ENCODE measurements at regions not wholly inside any gene's neighbourhood (a gene's known extent, or its start where the extent isn't known, plus 50 kb on each side); places are given as distances from the start of the nearest gene placed in this dataset.

DNA sequence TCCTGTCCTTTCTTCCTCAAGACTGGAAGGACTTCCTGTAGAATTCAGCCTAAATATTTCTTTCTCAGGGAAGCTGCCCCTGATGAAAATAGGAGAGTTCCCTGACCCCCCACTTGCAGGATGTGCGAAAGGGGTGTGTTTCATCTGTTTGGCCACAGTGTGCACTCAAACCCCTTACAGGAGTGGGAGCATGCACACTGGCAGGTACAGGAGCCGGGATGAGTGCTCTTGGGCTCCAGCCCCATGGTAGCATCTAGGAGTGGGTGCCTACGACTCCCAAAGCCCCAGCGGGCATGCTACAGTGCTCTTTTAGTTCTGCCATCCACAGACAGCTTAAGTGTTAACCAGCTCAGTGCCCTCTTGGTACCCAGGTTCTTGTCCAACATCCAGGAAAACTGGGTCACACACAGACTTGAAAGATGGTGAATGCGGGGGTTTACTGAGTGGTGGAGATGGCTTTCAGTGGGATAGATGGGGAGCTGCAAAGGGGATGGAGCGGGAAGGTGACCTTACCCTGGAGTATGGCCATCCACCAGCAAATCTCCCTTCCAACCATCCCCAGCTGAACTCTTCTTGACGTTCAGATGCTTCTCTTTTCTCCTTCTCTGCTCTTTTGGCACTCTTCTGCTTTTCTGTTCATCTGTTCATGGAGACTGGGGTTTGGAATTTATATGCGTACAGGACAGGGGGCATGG lies 295.0 kb upstream of the NCKAP5 start:
- no peak for DNase-seq
- Histone ChIP-seq H3K4me3 (ENCODE audit: low read length in 3 of 3) (no peak overlapping the region), H3K9me3 (ENCODE audit: control insufficient read depth in 2 of 3, insufficient read depth in 1 of 3, low read length in 3 of 3) (no peaks in the 10 kb centered on the region), H3K9ac (ENCODE audit: low read length in 3 of 3) (no peak overlapping the region), H3K27ac (ENCODE audit: low read depth in 2 of 2, low read length in 2 of 2) (no peak overlapping the region), H3K36me3 (ENCODE audit: control insufficient read depth in 2 of 3, insufficient read depth in 3 of 3, low read length in 3 of 3) (no peaks in the 10 kb centered on the region), H3K4me1 (ENCODE audit: control insufficient read depth in 2 of 3, insufficient read depth in 2 of 3, low read depth in 1 of 3, low read length in 3 of 3) (no peaks in the 10 kb centered on the region), H3K27me3 (ENCODE audit: control insufficient read depth, insufficient read depth, low read length) (no peaks in the 10 kb centered on the region)
- FAIRE-seq: no peak
- intact Hi-C loops (cut with DNase I): no loop called here
- no peak for TF ChIP-seq CTCF (IDR thresholded peaks at IDR 0.05; ENCODE audit: borderline replicate concordance, extremely low read depth, insufficient read depth)

- no peak for TF ChIP-seq CTCF (IDR thresholded peaks at IDR 0.05; ENCODE audit: borderline replicate concordance, extremely low read depth, insufficient read depth)
- Histone ChIP-seq H3K4me1 (ENCODE audit: control insufficient read depth in 2 of 3, insufficient read depth in 2 of 3, low read depth in 1 of 3, low read length in 3 of 3) (no peaks in the 10 kb centered on the region), H3K9me3 (ENCODE audit: control insufficient read depth in 2 of 3, insufficient read depth in 1 of 3, low read length in 3 of 3) (no peaks in the 10 kb centered on the region), H3K27me3 (ENCODE audit: control insufficient read depth, insufficient read depth, low read length) (no peaks in the 10 kb centered on the region), H3K36me3 (ENCODE audit: control insufficient read depth in 2 of 3, insufficient read depth in 3 of 3, low read length in 3 of 3) (no peaks in the 10 kb centered on the region), H3K9ac (ENCODE audit: low read length in 3 of 3) (no peak overlapping the region), H3K4me3 (ENCODE audit: low read length in 3 of 3) (no peak overlapping the region), H3K27ac (ENCODE audit: low read depth in 2 of 2, low read length in 2 of 2) (no peak overlapping the region)
- intact Hi-C loops (cut with DNase I): no loop called here
- FAIRE-seq (no peak), DNase-seq (no peak)
Measured at GRCh38 chr2:133865141-133865540, 296.9 kb upstream of the NCKAP5 start.

GRCh38 chr2:133867166-133867565 lies 298.9 kb upstream of the NCKAP5 start:
- TF ChIP-seq CTCF (IDR thresholded peaks at IDR 0.05; ENCODE audit: borderline replicate concordance, extremely low read depth, insufficient read depth): no peak
- Histone ChIP-seq H3K27me3 (ENCODE audit: control insufficient read depth, insufficient read depth, low read length) (no peaks in the 10 kb centered on the region), H3K27ac (ENCODE audit: low read depth in 2 of 2, low read length in 2 of 2) (no peak overlapping the region), H3K36me3 (ENCODE audit: control insufficient read depth in 2 of 3, insufficient read depth in 3 of 3, low read length in 3 of 3) (no peaks in the 10 kb centered on the region), H3K9ac (ENCODE audit: low read length in 3 of 3) (no peak overlapping the region), H3K4me3 (ENCODE audit: low read length in 3 of 3) (no peak overlapping the region), H3K4me1 (ENCODE audit: control insufficient read depth in 2 of 3, insufficient read depth in 2 of 3, low read depth in 1 of 3, low read length in 3 of 3) (no peaks in the 10 kb centered on the region), H3K9me3 (ENCODE audit: control insufficient read depth in 2 of 3, insufficient read depth in 1 of 3, low read length in 3 of 3) (no peaks in the 10 kb centered on the region)
- FAIRE-seq (no peak), DNase-seq (no peak)
- intact Hi-C loops (cut with DNase I): no loop called here
